ENCODE measurements at regions not wholly inside any gene's neighbourhood (a gene's known extent, or its start where the extent isn't known, plus 50 kb on each side); places are given as distances from the start of the nearest gene placed in this dataset.

DNA sequence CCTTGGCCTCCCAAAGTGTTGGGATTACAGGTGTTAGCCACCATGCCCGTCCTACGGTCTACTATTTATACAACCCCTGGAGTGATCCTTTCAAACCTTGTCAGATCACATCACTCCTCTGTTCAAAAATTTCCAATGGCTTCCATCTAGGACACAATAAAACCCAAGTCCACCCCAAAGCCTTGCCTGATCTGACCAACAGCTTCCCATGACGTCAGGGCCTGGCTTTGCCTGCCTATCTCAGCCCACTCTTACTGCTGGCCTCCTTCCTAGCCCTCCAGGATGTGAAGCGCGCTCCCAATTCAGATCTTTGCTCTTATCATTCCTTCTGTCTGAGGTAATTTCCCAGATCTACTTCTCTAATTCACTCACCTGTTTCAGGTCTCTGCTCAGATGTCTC, 128.4 kb downstream of the LINC00237 start:
- no peaks in the 10 kb centered on the region for H3K4me1 ChIP-seq (ENCODE audit: control insufficient read depth in 1 of 2, insufficient read depth in 2 of 2, low read length in 2 of 2)
- no peak overlapping the region for H3K4me3 ChIP-seq (ENCODE audit: low read length in 2 of 2)
- no peak for ATAC-seq (ENCODE audit: low FRiP score)
- no peaks in the 10 kb centered on the region for H3K36me3 ChIP-seq (ENCODE audit: control insufficient read depth in 1 of 2, insufficient read depth in 2 of 2, low read length in 1 of 2)
- H3K9me3 ChIP-seq (ENCODE audit: control insufficient read depth, low read length), result peaks cover 3% of the 10 kb centered on the region
- WGBS, 2 donors, result 85 to 86% methylated on average over 5 of the region's 5 CpGs
- intact Hi-C loops (cut with DNase I), result loop anchor here in 1 of 2 donors (10.0 kb wide), 1 partner anchor 67 kb away; no protein-coding TSS in a partner anchor
- H3K27ac ChIP-seq (ENCODE audit: low read depth in 1 of 2, low read length in 2 of 2), result no peak overlapping the region
- DNase-seq, result no peak
- no peaks in the 10 kb centered on the region for H3K27me3 ChIP-seq (ENCODE audit: control insufficient read depth in 1 of 2, insufficient read depth in 2 of 2, low read length in 1 of 2)

GRCh38 chr20:20972490-20972889, 133.7 kb downstream of the LINC00237 start:
- intact Hi-C loops (cut with DNase I), result loop anchor here in 1 of 2 donors (10.0 kb wide), 1 partner anchor 72 kb away; no protein-coding TSS in a partner anchor
- H3K27ac ChIP-seq (ENCODE audit: low read depth in 1 of 2, low read length in 2 of 2), result no peak overlapping the region
- H3K36me3 ChIP-seq (ENCODE audit: control insufficient read depth in 1 of 2, insufficient read depth in 2 of 2, low read length in 1 of 2), result no peaks in the 10 kb centered on the region
- 83 to 90% methylated on average over 1 of the region's 1 CpG for WGBS, 2 donors
- no peak for ATAC-seq (ENCODE audit: low FRiP score)
- no peaks in the 10 kb centered on the region for H3K27me3 ChIP-seq (ENCODE audit: control insufficient read depth in 1 of 2, insufficient read depth in 2 of 2, low read length in 1 of 2)
- no peak for DNase-seq
- no peaks in the 10 kb centered on the region for H3K4me1 ChIP-seq (ENCODE audit: control insufficient read depth in 1 of 2, insufficient read depth in 2 of 2, low read length in 2 of 2)
- no peak overlapping the region for H3K4me3 ChIP-seq (ENCODE audit: low read length in 2 of 2)
- H3K9me3 ChIP-seq (ENCODE audit: control insufficient read depth, low read length), result no peaks in the 10 kb centered on the region

DNA sequence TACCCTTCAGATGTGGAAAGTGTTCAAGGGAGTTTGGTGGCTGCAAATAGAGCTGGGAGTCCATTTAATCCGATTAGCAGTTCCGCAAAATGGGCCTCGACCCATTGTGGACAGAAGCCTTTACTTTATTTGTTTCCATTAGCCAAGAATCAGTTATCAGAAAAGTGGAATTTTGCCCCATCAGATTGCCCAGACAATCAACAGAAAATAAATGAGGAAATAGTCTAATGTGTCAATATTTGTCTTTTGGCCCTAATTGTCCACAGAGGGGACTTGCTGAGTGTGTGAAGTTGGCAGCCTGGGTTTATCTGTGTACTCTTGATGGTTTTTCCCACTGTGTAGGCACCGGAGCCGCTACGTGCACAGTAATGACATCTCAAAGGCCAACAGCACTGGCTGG, 134.3 kb downstream of the LINC00237 start:
- Histone ChIP-seq H3K27ac (ENCODE audit: low read depth in 1 of 2, low read length in 2 of 2) (no peak overlapping the region), H3K9me3 (ENCODE audit: control insufficient read depth, low read length) (no peaks in the 10 kb centered on the region), H3K27me3 (ENCODE audit: control insufficient read depth in 1 of 2, insufficient read depth in 2 of 2, low read length in 1 of 2) (no peaks in the 10 kb centered on the region), H3K4me3 (ENCODE audit: low read length in 2 of 2) (no peak overlapping the region), H3K36me3 (ENCODE audit: control insufficient read depth in 1 of 2, insufficient read depth in 2 of 2, low read length in 1 of 2) (no peaks in the 10 kb centered on the region), H3K4me1 (ENCODE audit: control insufficient read depth in 1 of 2, insufficient read depth in 2 of 2, low read length in 2 of 2) (no peaks in the 10 kb centered on the region)
- DNase-seq (no peak), ATAC-seq (ENCODE audit: low FRiP score) (no peak)
- intact Hi-C loops (cut with DNase I), result loop anchor here in 1 of 2 donors (10.0 kb wide), 1 partner anchor 73 kb away; no protein-coding TSS in a partner anchor
- WGBS, 2 donors, result 84 to 85% methylated on average over 6 of the region's 6 CpGs

- DNase-seq (no peak), ATAC-seq (ENCODE audit: low FRiP score) (no peak)
- no peaks in the 10 kb centered on the region for H3K36me3 ChIP-seq (ENCODE audit: control insufficient read depth in 1 of 2, insufficient read depth in 2 of 2, low read length in 1 of 2)
- H3K9me3 ChIP-seq (ENCODE audit: control insufficient read depth, low read length), result no peaks in the 10 kb centered on the region
- no peaks in the 10 kb centered on the region for H3K27me3 ChIP-seq (ENCODE audit: control insufficient read depth in 1 of 2, insufficient read depth in 2 of 2, low read length in 1 of 2)
- no peaks in the 10 kb centered on the region for H3K4me1 ChIP-seq (ENCODE audit: control insufficient read depth in 1 of 2, insufficient read depth in 2 of 2, low read length in 2 of 2)
- intact Hi-C loops (cut with DNase I), result loop anchor here in 1 of 2 donors (10.0 kb wide), 1 partner anchor 74 kb away; no protein-coding TSS in a partner anchor
- WGBS, 2 donors, result 33 to 35% methylated on average over 3 of the region's 3 CpGs
- no peak overlapping the region for H3K27ac ChIP-seq (ENCODE audit: low read depth in 1 of 2, low read length in 2 of 2)
- H3K4me3 ChIP-seq (ENCODE audit: low read length in 2 of 2), result no peak overlapping the region
Measured at GRCh38 chr20:20970841-20971240, 135.3 kb downstream of the LINC00237 start.

DNA sequence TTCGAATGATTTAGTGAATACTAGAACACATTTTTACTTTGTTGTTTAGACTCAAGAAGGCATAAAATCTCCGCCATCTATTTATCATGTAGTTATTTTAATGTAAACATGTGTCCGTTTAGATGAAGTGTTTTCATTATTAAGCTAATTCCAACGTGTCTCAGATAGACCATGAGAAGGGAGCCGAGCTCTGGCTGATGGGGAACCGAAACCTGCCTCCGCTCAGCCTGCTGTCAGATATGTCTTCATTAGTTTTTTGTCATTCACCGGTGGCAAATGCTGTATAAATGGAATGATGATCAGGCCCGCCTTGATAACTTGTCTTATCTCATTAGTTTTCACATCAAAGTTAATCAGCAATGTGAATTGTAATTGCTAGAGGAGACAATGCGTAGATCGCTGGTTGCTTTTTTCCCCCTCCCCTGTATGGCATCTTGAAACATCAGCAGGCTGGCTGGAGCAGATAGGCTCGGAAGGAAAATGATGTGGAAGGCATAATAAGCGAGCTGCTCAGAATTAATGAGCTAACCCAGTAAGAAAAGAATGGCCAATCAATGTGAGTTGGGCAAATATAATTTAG, 136.4 kb downstream of the LINC00237 start:
- no peak for ATAC-seq (ENCODE audit: low FRiP score)
- intact Hi-C loops (cut with DNase I), result loop anchor here in 1 of 2 donors (10.0 kb wide), 1 partner anchor 75 kb away; no protein-coding TSS in a partner anchor
- no peaks in the 10 kb centered on the region for H3K27me3 ChIP-seq (ENCODE audit: control insufficient read depth in 1 of 2, insufficient read depth in 2 of 2, low read length in 1 of 2)

DNA sequence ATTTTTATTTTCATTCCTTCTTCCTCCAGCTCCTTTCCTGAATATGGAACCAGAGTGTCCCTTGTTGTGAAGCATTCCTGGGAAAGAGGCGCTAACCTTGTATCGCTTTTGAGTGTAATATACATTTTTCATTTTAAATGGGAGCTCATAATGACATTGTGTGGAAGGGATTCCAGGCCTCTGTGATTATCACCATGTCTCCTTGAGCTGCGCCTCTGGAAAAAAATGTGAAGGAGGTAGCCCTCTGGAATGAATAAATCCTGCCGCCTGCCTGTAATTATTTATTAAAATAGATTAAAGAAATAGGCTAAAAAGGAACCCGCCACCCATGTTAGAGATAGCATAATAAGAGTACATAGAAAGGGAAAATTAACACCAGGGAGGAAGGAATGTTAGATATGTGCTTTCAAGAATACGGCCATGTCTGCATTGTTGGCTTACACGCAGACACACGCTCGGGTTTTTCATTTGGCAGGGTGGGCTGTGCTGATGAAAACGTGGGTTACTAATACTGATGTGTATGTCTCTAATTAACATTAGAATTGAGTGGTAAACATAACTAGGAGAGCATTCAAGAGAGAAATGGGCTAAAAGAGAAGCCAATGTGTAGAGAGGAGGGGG, 138.5 kb downstream of the LINC00237 start:
- Histone ChIP-seq H3K9me3 (ENCODE audit: control insufficient read depth, low read length) (no peaks in the 10 kb centered on the region), H3K36me3 (ENCODE audit: control insufficient read depth in 1 of 2, insufficient read depth in 2 of 2, low read length in 1 of 2) (no peaks in the 10 kb centered on the region), H3K27me3 (ENCODE audit: control insufficient read depth in 1 of 2, insufficient read depth in 2 of 2, low read length in 1 of 2) (no peaks in the 10 kb centered on the region), H3K4me3 (ENCODE audit: low read length in 2 of 2) (no peak overlapping the region), H3K27ac (ENCODE audit: low read depth in 1 of 2, low read length in 2 of 2) (no peak overlapping the region), H3K4me1 (ENCODE audit: control insufficient read depth in 1 of 2, insufficient read depth in 2 of 2, low read length in 2 of 2) (no peaks in the 10 kb centered on the region)
- 64 to 67% methylated on average over 10 of the region's 10 CpGs for WGBS, 2 donors
- intact Hi-C loops (cut with DNase I), result no loop called here
- ATAC-seq (ENCODE audit: low FRiP score) (no peak), DNase-seq (no peak)

More for the DNA sequence above, 136.4 kb downstream of the LINC00237 start:
- 69 to 75% methylated on average over 13 of the region's 13 CpGs for WGBS, 2 donors
- no peaks in the 10 kb centered on the region for H3K4me1 ChIP-seq (ENCODE audit: control insufficient read depth in 1 of 2, insufficient read depth in 2 of 2, low read length in 2 of 2)
- no peak overlapping the region for H3K27ac ChIP-seq (ENCODE audit: low read depth in 1 of 2, low read length in 2 of 2)
- H3K9me3 ChIP-seq (ENCODE audit: control insufficient read depth, low read length), result no peaks in the 10 kb centered on the region
- no peaks in the 10 kb centered on the region for H3K36me3 ChIP-seq (ENCODE audit: control insufficient read depth in 1 of 2, insufficient read depth in 2 of 2, low read length in 1 of 2)
- H3K4me3 ChIP-seq (ENCODE audit: low read length in 2 of 2), result no peak overlapping the region
- DNase-seq, result no peak

GRCh38 chr20:20966171-20966570, 140.0 kb downstream of the LINC00237 start:
- H3K36me3 ChIP-seq (ENCODE audit: control insufficient read depth in 1 of 2, insufficient read depth in 2 of 2, low read length in 1 of 2), result no peaks in the 10 kb centered on the region
- WGBS, 2 donors, result 78 to 80% methylated on average over 8 of the region's 8 CpGs
- DNase-seq (no peak), ATAC-seq (ENCODE audit: low FRiP score) (no peak)
- no peaks in the 10 kb centered on the region for H3K27me3 ChIP-seq (ENCODE audit: control insufficient read depth in 1 of 2, insufficient read depth in 2 of 2, low read length in 1 of 2)
- no peaks in the 10 kb centered on the region for H3K9me3 ChIP-seq (ENCODE audit: control insufficient read depth, low read length)
- intact Hi-C loops (cut with DNase I), result no loop called here
- H3K27ac ChIP-seq (ENCODE audit: low read depth in 1 of 2, low read length in 2 of 2), result no peak overlapping the region
- no peak overlapping the region for H3K4me3 ChIP-seq (ENCODE audit: low read length in 2 of 2)
- H3K4me1 ChIP-seq (ENCODE audit: control insufficient read depth in 1 of 2, insufficient read depth in 2 of 2, low read length in 2 of 2), result no peaks in the 10 kb centered on the region

DNA sequence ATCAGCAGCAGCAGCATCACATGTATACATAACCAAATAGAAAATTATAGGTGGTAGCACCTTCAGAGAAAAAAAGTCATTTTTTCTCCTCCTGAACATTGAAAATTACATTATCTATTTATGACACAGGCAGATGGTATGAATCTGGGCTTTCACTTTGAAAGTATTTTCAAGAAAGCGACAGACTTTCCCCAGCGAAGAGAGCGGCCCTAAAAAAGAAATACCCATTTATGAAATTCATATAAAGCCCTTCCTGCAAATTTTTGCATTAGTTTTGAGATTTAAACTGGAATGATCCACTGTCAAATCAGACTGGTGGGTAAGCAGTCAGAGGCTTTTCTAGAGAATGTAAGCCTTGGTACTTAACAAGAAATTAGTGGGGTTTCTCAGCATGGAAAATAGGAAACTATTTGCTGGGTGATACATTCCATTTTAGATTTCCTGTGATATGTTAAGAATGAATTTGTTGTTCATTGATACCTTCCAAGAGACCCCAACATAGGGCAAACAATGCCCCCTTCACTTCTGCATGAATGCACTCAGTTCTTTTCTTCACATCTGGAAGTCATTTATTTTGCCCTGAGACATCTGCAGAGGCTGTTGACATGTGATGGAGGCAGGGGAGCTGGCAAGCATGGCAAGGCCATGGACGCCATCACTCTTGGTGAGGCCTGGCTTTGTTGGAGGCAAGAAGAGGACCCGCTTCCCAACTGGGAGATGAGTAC, 147.0 kb downstream of the LINC00237 start:
- WGBS, 2 donors, result 72 to 75% methylated on average over 5 of the region's 5 CpGs
- no peak overlapping the region for H3K4me3 ChIP-seq (ENCODE audit: low read length in 2 of 2)
- H3K9me3 ChIP-seq (ENCODE audit: control insufficient read depth, low read length), result no peaks in the 10 kb centered on the region
- H3K36me3 ChIP-seq (ENCODE audit: control insufficient read depth in 1 of 2, insufficient read depth in 2 of 2, low read length in 1 of 2), result no peaks in the 10 kb centered on the region
- intact Hi-C loops (cut with DNase I), result no loop called here
- H3K4me1 ChIP-seq (ENCODE audit: control insufficient read depth in 1 of 2, insufficient read depth in 2 of 2, low read length in 2 of 2), result no peaks in the 10 kb centered on the region
- no peak overlapping the region for H3K27ac ChIP-seq (ENCODE audit: low read depth in 1 of 2, low read length in 2 of 2)
- DNase-seq (no peak), ATAC-seq (ENCODE audit: low FRiP score) (no peak)
- peaks cover 0 to 2% of the 10 kb centered on the region in 2 donors for H3K27me3 ChIP-seq (ENCODE audit: control insufficient read depth in 1 of 2, insufficient read depth in 2 of 2, low read length in 1 of 2)
